H9 (cell line): ENCODE measurements at regions not wholly inside any gene's neighbourhood (a gene's known extent, or its start where the extent isn't known, plus 50 kb on each side); places are given as distances from the start of the nearest gene placed in this dataset.

Experiments
- DNase-seq: peaks from one replicate; pipeline ENCODE4 v3.0.0-alpha.2; 2017
- H2AFZ ChIP-seq: one replicate; pipeline ENCODE4 v1.6.1; 2013; ENCODE audit warnings: mild to moderate bottlenecking, low read length, control low read depth, moderate library complexity
- H2AK5ac ChIP-seq: 2 replicates; pipeline ENCODE4 v1.6.1; 2013; ENCODE audit warnings: low read length, control low read depth, mixed read lengths; ENCODE audit not compliant: insufficient read length
- H2BK120ac ChIP-seq: one replicate; pipeline ENCODE4 v1.6.1; 2013; ENCODE audit warnings: low read depth, mild to moderate bottlenecking, low read length, control low read depth, inconsistent platforms; ENCODE audit not compliant: poor library complexity, severe bottlenecking
- H2BK12ac ChIP-seq: 2 replicates; pipeline ENCODE4 v1.6.1; 2013; ENCODE audit warnings: low read length, control low read depth, mixed read lengths, low read depth; ENCODE audit not compliant: insufficient read length
- H2BK15ac ChIP-seq: 2 replicates; pipeline ENCODE4 v1.6.1; 2013; ENCODE audit warnings: low read depth, low read length, control low read depth
- H2BK20ac ChIP-seq: one replicate; pipeline ENCODE4 v1.6.1; 2013; ENCODE audit warnings: low read depth, mild to moderate bottlenecking, low read length, control low read depth, inconsistent platforms; ENCODE audit not compliant: poor library complexity, severe bottlenecking
- H2BK5ac ChIP-seq: 2 replicates; pipeline ENCODE4 v1.6.1; 2013; ENCODE audit warnings: low read length, control low read depth, mixed read lengths; ENCODE audit not compliant: insufficient read length
- H3K14ac ChIP-seq: 2 replicates; pipeline ENCODE4 v1.6.1; 2013; ENCODE audit warnings: low read length, control low read depth; ENCODE audit not compliant: insufficient read depth
- H3K18ac ChIP-seq: 2 replicates; pipeline ENCODE4 v1.6.1; 2013; ENCODE audit warnings: low read depth, mild to moderate bottlenecking, mixed read lengths, low read length, control low read depth; ENCODE audit not compliant: insufficient read length
- H3K23ac ChIP-seq: 2 replicates; pipeline ENCODE4 v1.6.1; 2013; ENCODE audit warnings: low read length, control low read depth, mixed read lengths, low read depth; ENCODE audit not compliant: insufficient read length
- H3K23me2 ChIP-seq: 2 replicates; pipeline ENCODE4 v1.6.1; 2013; ENCODE audit warnings: low read depth, mild to moderate bottlenecking, mixed read lengths, low read length, control low read depth; ENCODE audit not compliant: insufficient read length, poor library complexity, severe bottlenecking
- H3K27ac ChIP-seq: 2 replicates; pipeline ENCODE4 v1.5.1; 2013; ENCODE audit warnings: low read length, control low read depth, mixed read lengths, low read depth; ENCODE audit not compliant: insufficient read length
- H3K27me3 ChIP-seq: 2 replicates; pipeline ENCODE4 v1.6.1; 2013; ENCODE audit warnings: low read length, control low read depth, inconsistent platforms; ENCODE audit not compliant: insufficient read depth
- H3K4ac ChIP-seq: 2 replicates; pipeline ENCODE4 v1.6.1; 2013; ENCODE audit warnings: low read depth, mild to moderate bottlenecking, control low read depth, inconsistent platforms, low read length, moderate library complexity
- H3K4me1 ChIP-seq: 2 replicates; pipeline ENCODE4 v1.6.1; 2013; ENCODE audit warnings: low read length, control low read depth, inconsistent platforms; ENCODE audit not compliant: insufficient read depth
- H3K4me2 ChIP-seq: 2 replicates; pipeline ENCODE4 v1.6.1; 2013; ENCODE audit warnings: low read length, control low read depth, mixed read lengths; ENCODE audit not compliant: insufficient read length, insufficient read depth
- H3K56ac ChIP-seq: 2 replicates; pipeline ENCODE4 v1.6.1; 2013; ENCODE audit warnings: low read depth, mild to moderate bottlenecking, mixed read lengths, low read length, control low read depth; ENCODE audit not compliant: insufficient read length
- H3K79me1 ChIP-seq: 2 replicates; pipeline ENCODE4 v1.6.1; 2013; ENCODE audit warnings: low read depth, mild to moderate bottlenecking, moderate library complexity, low read length, control low read depth, inconsistent platforms; ENCODE audit not compliant: insufficient read depth, poor library complexity, severe bottlenecking
- H3K79me2 ChIP-seq: 2 replicates; pipeline ENCODE4 v1.6.1; 2013; ENCODE audit warnings: low read length, control low read depth, inconsistent platforms; ENCODE audit not compliant: insufficient read depth
- H3K9ac ChIP-seq: 2 replicates; pipeline ENCODE4 v1.6.1; 2013; ENCODE audit warnings: low read length, control low read depth, mixed read lengths; ENCODE audit not compliant: insufficient read length; ENCODE audit errors: extremely low read depth
- H3K9me3 ChIP-seq: one replicate; pipeline ENCODE4 v1.6.1; 2013; ENCODE audit warnings: low read depth, low read length, inconsistent platforms; ENCODE audit not compliant: control insufficient read depth
- H3T11ph ChIP-seq: one replicate; pipeline ENCODE4 v1.6.1; 2013; ENCODE audit warnings: mild to moderate bottlenecking, low read length, control low read depth, inconsistent platforms
- H4K20me1 ChIP-seq: one replicate; pipeline ENCODE4 v1.6.1; 2013; ENCODE audit not compliant: control insufficient read depth, insufficient read length, insufficient read depth
- H4K5ac ChIP-seq: 2 replicates; pipeline ENCODE4 v1.6.1; 2013; ENCODE audit warnings: low read depth, mild to moderate bottlenecking, mixed read lengths, low read length, control low read depth; ENCODE audit not compliant: insufficient read length
- H4K8ac ChIP-seq: replicated peaks from 2 replicates; pipeline ENCODE4 v1.6.1; 2013; ENCODE audit warnings: low read length, control low read depth, mixed read lengths, low read depth; ENCODE audit not compliant: insufficient read length
- H4K91ac ChIP-seq: 2 replicates; pipeline ENCODE4 v1.6.1; 2013; ENCODE audit warnings: low read depth, mild to moderate bottlenecking, moderate library complexity, mixed read lengths, low read length, control low read depth; ENCODE audit not compliant: insufficient read length
- H3K27ac Mint-ChIP-seq, 3 experiments: 2 replicates in 2 of 3; 3 replicates in 1 of 3; pipeline ENCODE4 v1.8.0; 2020 to 2021; ENCODE audit warnings: mixed read lengths in 3 of 3, mild to moderate bottlenecking in 1 of 3, moderate library complexity in 1 of 3
- H3K27me3 Mint-ChIP-seq: 2 replicates; pipeline ENCODE4 v1.8.0; 2021; ENCODE audit warnings: low read depth, mild to moderate bottlenecking, moderate library complexity, mixed read lengths
- H3K36me3 Mint-ChIP-seq, 3 experiments: 2 replicates in 2 of 3; 3 replicates in 1 of 3; pipeline ENCODE4 v1.8.0; 2020 to 2021; ENCODE audit warnings: low read depth in 3 of 3, mixed read lengths in 3 of 3; ENCODE audit not compliant: insufficient read depth in 1 of 3
- H3K4me1 Mint-ChIP-seq, 2 experiments: 2 replicates each; pipeline ENCODE4 v1.8.0; 2020; ENCODE audit warnings: mixed read lengths in 2 of 2
- H3K4me3 Mint-ChIP-seq, 2 experiments: 2 replicates in 1 of 2; 3 replicates in 1 of 2; pipeline ENCODE4 v1.8.0; 2020 to 2021; ENCODE audit warnings: mild to moderate bottlenecking in 2 of 2, mixed read lengths in 2 of 2, moderate library complexity in 1 of 2
- H3K9me3 Mint-ChIP-seq, 2 experiments: 2 replicates in 1 of 2; 3 replicates in 1 of 2; pipeline ENCODE4 v1.8.0; 2020; ENCODE audit warnings: mild to moderate bottlenecking in 2 of 2, mixed read lengths in 2 of 2, moderate library complexity in 1 of 2
- CTCF ChIP-seq: fragments of 200-600 bp; sonication (generic); conservative IDR thresholded peaks from 3 replicates; pipeline ENCODE4 v1.8.0; 2021; ENCODE audit warnings: antibody characterized with exemption, mild to moderate bottlenecking
- WGBS: extraction: QIAGEN DNeasy Blood & Tissue Kit; methylation state at CpG from one replicate; pipeline ENCODE4 v1.1.7; 2013; ENCODE audit warnings: missing lambda C conversion rate, low lambda C conversion rate, mixed read lengths; ENCODE audit not compliant: insufficient read length; ENCODE audit errors: extremely low coverage; 5-methylcytosine and 5-hydroxymethylcytosine counted together

GRCh38 chr15:97750060-97750459, 210.4 kb upstream of the ARRDC4 start:
- Histone ChIP-seq H3K4me2 (no peak overlapping the region), H3K23ac (no peak overlapping the region), H3K18ac (no peak overlapping the region), H3K23me2 (no peaks in the 10 kb centered on the region), H2AFZ (no peak overlapping the region), H3K56ac (no peak overlapping the region), H4K20me1 (no peaks in the 10 kb centered on the region), H3K79me2 (no peaks in the 10 kb centered on the region), H3K9me3 (no peaks in the 10 kb centered on the region), H2BK15ac (no peak overlapping the region), H2AK5ac (no peak overlapping the region), H3K9ac (no peak overlapping the region), H3K4me1 (no peaks in the 10 kb centered on the region; the same call in 1 of the 2 replicates), H2BK120ac (no peak overlapping the region), H4K8ac (no peak overlapping the region), H4K91ac (no peak overlapping the region), H3T11ph (no peak overlapping the region), H4K5ac (no peak overlapping the region), H3K27me3 (no peaks in the 10 kb centered on the region), H3K27ac (no peak overlapping the region), H3K4ac (no peak overlapping the region), H2BK5ac (no peak overlapping the region), H2BK20ac (no peak overlapping the region), H3K14ac (no peak overlapping the region), H2BK12ac (no peak overlapping the region), H3K79me1 (no peaks in the 10 kb centered on the region)
- DNase-seq, result no peak
- peaks cover 10 to 16% of the 10 kb centered on the region in 2 experiments for H3K4me1 Mint-ChIP-seq
- H3K27me3 Mint-ChIP-seq, result no peaks in the 10 kb centered on the region
- H3K4me3 Mint-ChIP-seq, result no peak overlapping the region
- no peak overlapping the region for H3K27ac Mint-ChIP-seq
- H3K36me3 Mint-ChIP-seq, result no peaks in the 10 kb centered on the region
- no peak for TF ChIP-seq CTCF
- no peaks in the 10 kb centered on the region for H3K9me3 Mint-ChIP-seq
- WGBS, result no CpG with 5 or more reads among the region's 7 CpGs
